ENCODE measurements at regions not wholly inside any gene's neighbourhood (a gene's known extent, or its start where the extent isn't known, plus 50 kb on each side); places are given as distances from the start of the nearest gene placed in this dataset.

- Histone ChIP-seq H3K4ac (ENCODE audit: low read depth, low read length) (no peak overlapping the region), H2AK5ac (ENCODE audit: low read length) (no peak overlapping the region), H2BK120ac (ENCODE audit: low read depth, low read length) (no peak overlapping the region), H2BK15ac (replicated peaks; ENCODE audit: low read depth) (no peak overlapping the region), H3K9ac (ENCODE audit: low read length) (no peak overlapping the region), H3K4me1 (ENCODE audit: control insufficient read depth, low read depth, low read length) (no peaks in the 10 kb centered on the region), H3K36me3 (ENCODE audit: control insufficient read depth, insufficient read depth, low read length) (no peaks in the 10 kb centered on the region), H3K18ac (ENCODE audit: low read length) (no peak overlapping the region), H3K4me3 (ENCODE audit: low read length) (no peak overlapping the region), H3K56ac (ENCODE audit: low read length) (no peak overlapping the region), H4K5ac (ENCODE audit: low read length) (no peak overlapping the region), H3K27me3 (ENCODE audit: insufficient read depth, low read length, poor library complexity) (no peaks in the 10 kb centered on the region), H2BK5ac (ENCODE audit: low read length) (no peak overlapping the region), H3K23ac (ENCODE audit: low read length) (no peak overlapping the region), H3K27ac (ENCODE audit: low read depth, low read length) (no peak overlapping the region), H3K4me2 (ENCODE audit: low read length) (no peak overlapping the region), H3K79me2 (ENCODE audit: control insufficient read depth, insufficient read depth, low read length) (no peaks in the 10 kb centered on the region), H4K8ac (ENCODE audit: low read depth, low read length) (no peak overlapping the region), H3K79me1 (ENCODE audit: low read length) (no peaks in the 10 kb centered on the region)
- no peak for DNase-seq
- no CpG with 5 or more reads among the region's 2 CpGs for WGBS (ENCODE audit: extremely low coverage, insufficient coverage, low lambda C conversion rate)
Measured at GRCh38 chr4:45183905-45184304, 457.5 kb upstream of the GNPDA2 start.

- Histone ChIP-seq H4K5ac (ENCODE audit: low read length) (no peak overlapping the region), H3K23ac (ENCODE audit: low read length) (no peak overlapping the region), H2BK15ac (replicated peaks; ENCODE audit: low read depth) (no peak overlapping the region), H3K79me1 (ENCODE audit: low read length) (no peaks in the 10 kb centered on the region), H4K8ac (ENCODE audit: low read depth, low read length) (no peak overlapping the region), H3K56ac (ENCODE audit: low read length) (no peak overlapping the region), H2AK5ac (ENCODE audit: low read length) (no peak overlapping the region), H3K27ac (ENCODE audit: low read depth, low read length) (no peak overlapping the region), H2BK120ac (ENCODE audit: low read depth, low read length) (no peak overlapping the region), H3K4me2 (ENCODE audit: low read length) (no peak overlapping the region), H3K4me1 (ENCODE audit: control insufficient read depth, low read depth, low read length) (no peaks in the 10 kb centered on the region), H2BK5ac (ENCODE audit: low read length) (no peak overlapping the region), H3K18ac (ENCODE audit: low read length) (no peak overlapping the region), H3K4me3 (ENCODE audit: low read length) (no peak overlapping the region), H3K36me3 (ENCODE audit: control insufficient read depth, insufficient read depth, low read length) (no peaks in the 10 kb centered on the region), H3K4ac (ENCODE audit: low read depth, low read length) (no peak overlapping the region), H3K27me3 (ENCODE audit: insufficient read depth, low read length, poor library complexity) (no peaks in the 10 kb centered on the region), H3K9ac (ENCODE audit: low read length) (no peak overlapping the region), H3K79me2 (ENCODE audit: control insufficient read depth, insufficient read depth, low read length) (no peaks in the 10 kb centered on the region)
- peak; percentile 30 for DNase-seq
- no CpG with 5 or more reads among the region's 6 CpGs for WGBS (ENCODE audit: extremely low coverage, insufficient coverage, low lambda C conversion rate)
Measured at GRCh38 chr4:45172636-45173035, 446.3 kb upstream of the GNPDA2 start.

- Histone ChIP-seq H3K79me1 (ENCODE audit: low read length) (no peaks in the 10 kb centered on the region), H3K4ac (ENCODE audit: low read depth, low read length) (no peak overlapping the region), H3K56ac (ENCODE audit: low read length) (no peak overlapping the region), H3K36me3 (ENCODE audit: control insufficient read depth, insufficient read depth, low read length) (no peaks in the 10 kb centered on the region), H3K27me3 (ENCODE audit: insufficient read depth, low read length, poor library complexity) (no peaks in the 10 kb centered on the region), H2BK5ac (ENCODE audit: low read length) (no peak overlapping the region), H2AK5ac (ENCODE audit: low read length) (no peak overlapping the region), H3K79me2 (ENCODE audit: control insufficient read depth, insufficient read depth, low read length) (no peaks in the 10 kb centered on the region), H3K9ac (ENCODE audit: low read length) (no peak overlapping the region), H3K18ac (ENCODE audit: low read length) (no peak overlapping the region), H4K5ac (ENCODE audit: low read length) (no peak overlapping the region), H3K23ac (ENCODE audit: low read length) (no peak overlapping the region), H2BK120ac (ENCODE audit: low read depth, low read length) (no peak overlapping the region), H3K4me1 (ENCODE audit: control insufficient read depth, low read depth, low read length) (no peaks in the 10 kb centered on the region), H4K8ac (ENCODE audit: low read depth, low read length) (no peak overlapping the region), H3K4me3 (ENCODE audit: low read length) (no peak overlapping the region), H3K4me2 (ENCODE audit: low read length) (no peak overlapping the region), H3K27ac (ENCODE audit: low read depth, low read length) (no peak overlapping the region), H2BK15ac (replicated peaks; ENCODE audit: low read depth) (no peak overlapping the region)
- DNase-seq: no peak
- no CpG with 5 or more reads among the region's 3 CpGs for WGBS (ENCODE audit: extremely low coverage, insufficient coverage, low lambda C conversion rate)
Measured at GRCh38 chr4:45160951-45161350, 434.6 kb upstream of the GNPDA2 start.

- Histone ChIP-seq H3K23ac (ENCODE audit: low read length) (no peak overlapping the region), H3K36me3 (ENCODE audit: control insufficient read depth, insufficient read depth, low read length) (no peaks in the 10 kb centered on the region), H2BK5ac (ENCODE audit: low read length) (no peak overlapping the region), H2BK15ac (replicated peaks; ENCODE audit: low read depth) (no peak overlapping the region), H3K4me3 (ENCODE audit: low read length) (no peak overlapping the region), H2BK120ac (ENCODE audit: low read depth, low read length) (no peak overlapping the region), H3K27me3 (ENCODE audit: insufficient read depth, low read length, poor library complexity) (no peaks in the 10 kb centered on the region), H3K56ac (ENCODE audit: low read length) (no peak overlapping the region), H3K27ac (ENCODE audit: low read depth, low read length) (no peak overlapping the region), H3K18ac (ENCODE audit: low read length) (no peak overlapping the region), H3K79me2 (ENCODE audit: control insufficient read depth, insufficient read depth, low read length) (no peaks in the 10 kb centered on the region), H3K4me2 (ENCODE audit: low read length) (no peak overlapping the region), H3K4me1 (ENCODE audit: control insufficient read depth, low read depth, low read length) (no peaks in the 10 kb centered on the region), H4K5ac (ENCODE audit: low read length) (no peak overlapping the region), H2AK5ac (ENCODE audit: low read length) (no peak overlapping the region), H3K9ac (ENCODE audit: low read length) (no peak overlapping the region), H3K4ac (ENCODE audit: low read depth, low read length) (no peak overlapping the region), H3K79me1 (ENCODE audit: low read length) (no peaks in the 10 kb centered on the region), H4K8ac (ENCODE audit: low read depth, low read length) (no peak overlapping the region)
- DNase-seq: peak; percentile 18
- WGBS (ENCODE audit: extremely low coverage, insufficient coverage, low lambda C conversion rate): no CpG with 5 or more reads among the region's 6 CpGs
Measured at GRCh38 chr4:45155081-45155777, 428.9 kb upstream of the GNPDA2 start.

GRCh38 chr4:45147866-45148265 lies 421.5 kb upstream of the GNPDA2 start:
- no peak overlapping the region for H2BK120ac ChIP-seq (ENCODE audit: low read depth, low read length)
- H3K4me2 ChIP-seq (ENCODE audit: low read length): no peak overlapping the region
- H3K9ac ChIP-seq (ENCODE audit: low read length): no peak overlapping the region
- no peaks in the 10 kb centered on the region for H3K4me1 ChIP-seq (ENCODE audit: control insufficient read depth, low read depth, low read length)
- no peak overlapping the region for H3K56ac ChIP-seq (ENCODE audit: low read length)
- H4K5ac ChIP-seq (ENCODE audit: low read length): no peak overlapping the region
- H3K23ac ChIP-seq (ENCODE audit: low read length): no peak overlapping the region
- no peak overlapping the region for H2BK15ac ChIP-seq (replicated peaks; ENCODE audit: low read depth)
- H3K27ac ChIP-seq (ENCODE audit: low read depth, low read length): no peak overlapping the region
- no peak overlapping the region for H3K4me3 ChIP-seq (ENCODE audit: low read length)
- no peaks in the 10 kb centered on the region for H3K36me3 ChIP-seq (ENCODE audit: control insufficient read depth, insufficient read depth, low read length)
- no peak overlapping the region for H4K8ac ChIP-seq (ENCODE audit: low read depth, low read length)
- no peaks in the 10 kb centered on the region for H3K79me1 ChIP-seq (ENCODE audit: low read length)
- DNase-seq: no peak
- H2AK5ac ChIP-seq (ENCODE audit: low read length): no peak overlapping the region
- no peak overlapping the region for H3K4ac ChIP-seq (ENCODE audit: low read depth, low read length)
- WGBS (ENCODE audit: extremely low coverage, insufficient coverage, low lambda C conversion rate): no CpG with 5 or more reads among the region's 1 CpG
- no peaks in the 10 kb centered on the region for H3K27me3 ChIP-seq (ENCODE audit: insufficient read depth, low read length, poor library complexity)
- no peaks in the 10 kb centered on the region for H3K79me2 ChIP-seq (ENCODE audit: control insufficient read depth, insufficient read depth, low read length)
- no peak overlapping the region for H3K18ac ChIP-seq (ENCODE audit: low read length)
- no peak overlapping the region for H2BK5ac ChIP-seq (ENCODE audit: low read length)

- Histone ChIP-seq H3K56ac (ENCODE audit: low read length) (no peak overlapping the region), H2BK120ac (ENCODE audit: low read depth, low read length) (no peak overlapping the region), H3K4ac (ENCODE audit: low read depth, low read length) (no peak overlapping the region), H2BK15ac (replicated peaks; ENCODE audit: low read depth) (no peak overlapping the region), H4K8ac (ENCODE audit: low read depth, low read length) (no peak overlapping the region), H3K4me3 (ENCODE audit: low read length) (no peak overlapping the region), H3K18ac (ENCODE audit: low read length) (no peak overlapping the region), H3K27me3 (ENCODE audit: insufficient read depth, low read length, poor library complexity) (no peaks in the 10 kb centered on the region), H3K36me3 (ENCODE audit: control insufficient read depth, insufficient read depth, low read length) (no peaks in the 10 kb centered on the region), H2BK5ac (ENCODE audit: low read length) (no peak overlapping the region), H3K4me2 (ENCODE audit: low read length) (no peak overlapping the region), H3K27ac (ENCODE audit: low read depth, low read length) (no peak overlapping the region), H3K79me1 (ENCODE audit: low read length) (no peaks in the 10 kb centered on the region), H3K9ac (ENCODE audit: low read length) (no peak overlapping the region), H3K23ac (ENCODE audit: low read length) (no peak overlapping the region), H3K4me1 (ENCODE audit: control insufficient read depth, low read depth, low read length) (no peaks in the 10 kb centered on the region), H4K5ac (ENCODE audit: low read length) (no peak overlapping the region), H3K79me2 (ENCODE audit: control insufficient read depth, insufficient read depth, low read length) (no peaks in the 10 kb centered on the region), H2AK5ac (ENCODE audit: low read length) (no peak overlapping the region)
- DNase-seq: no peak
- WGBS (ENCODE audit: extremely low coverage, insufficient coverage, low lambda C conversion rate): no CpG with 5 or more reads among the region's 3 CpGs
Measured at GRCh38 chr4:45131020-45131419, 404.7 kb upstream of the GNPDA2 start.

Data from mesendoderm (in vitro differentiated cells).